IPS-NIHi11 (cell line): ENCODE measurements at regions not wholly inside any gene's neighbourhood (a gene's known extent, or its start where the extent isn't known, plus 50 kb on each side); places are given as distances from the start of the nearest gene placed in this dataset.

Source experiments
- DNase-seq: peaks from one replicate; pipeline ENCODE4 v3.0.0; 2012; ENCODE audit warnings: mixed read lengths, low spot score

GRCh38 chr9:38313421-38313820 lies 79.1 kb upstream of the ALDH1B1 start:
- no peak for DNase-seq

- DNase-seq: no peak
These were observed 80.1 kb upstream of the ALDH1B1 start for GRCh38 chr9:38312406-38312805.

DNA sequence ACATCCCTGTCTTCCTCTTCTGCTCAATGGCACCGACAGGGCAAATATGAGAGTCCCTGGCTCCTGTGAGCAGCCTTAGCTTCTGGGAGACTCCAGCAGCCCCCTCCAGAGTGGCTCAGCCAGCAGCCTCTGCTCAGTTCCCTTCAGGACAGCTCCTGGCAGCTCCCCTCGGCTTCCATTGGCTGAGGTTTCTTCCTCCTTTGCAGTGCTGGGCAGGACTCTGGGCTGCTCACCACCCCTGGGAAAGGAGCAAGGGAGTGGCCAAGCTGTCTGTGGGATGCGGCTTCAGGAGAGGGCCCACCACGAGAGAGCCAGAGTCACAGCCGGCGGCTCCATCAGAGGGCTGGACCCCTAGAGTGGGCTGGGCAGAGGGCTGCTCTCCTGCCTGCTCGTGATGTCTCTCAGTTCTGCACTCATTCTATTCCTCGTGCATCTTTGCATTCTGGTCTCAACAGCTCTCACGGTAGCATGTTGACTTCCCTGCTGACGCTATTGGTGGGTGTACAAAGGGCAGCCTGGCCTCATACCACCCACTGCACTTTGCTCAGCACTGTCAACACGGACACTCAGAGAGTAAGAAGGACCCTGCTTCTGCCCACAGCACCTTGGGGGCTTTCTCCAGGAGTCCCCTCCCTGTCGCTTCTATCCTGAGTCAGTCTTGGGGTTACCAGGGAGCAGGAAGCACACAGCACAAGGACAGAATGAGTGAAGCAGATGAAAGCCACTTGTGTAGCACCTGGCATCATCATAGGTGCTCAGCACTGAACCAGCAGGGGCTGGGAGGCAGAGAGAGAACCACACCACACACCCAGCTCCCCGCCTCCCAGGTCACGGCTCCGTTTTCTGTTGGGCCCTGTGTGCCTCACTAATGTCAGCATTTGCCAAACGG lies 80.9 kb upstream of the ALDH1B1 start:
- peak; percentile 61 for DNase-seq

GRCh38 chr9:38309324-38310195 lies 82.9 kb upstream of the ALDH1B1 start:
- no peak for DNase-seq

- DNase-seq: no peak
These were observed 84.4 kb upstream of the ALDH1B1 start for GRCh38 chr9:38308136-38308535.

GRCh38 chr9:38306899-38307298 lies 85.6 kb upstream of the ALDH1B1 start:
- no peak for DNase-seq

GRCh38 chr9:38305582-38305981 lies 86.9 kb upstream of the ALDH1B1 start:
- DNase-seq: no peak

GRCh38 chr9:38301376-38302106 lies 91.0 kb upstream of the ALDH1B1 start:
- no peak for DNase-seq

DNA sequence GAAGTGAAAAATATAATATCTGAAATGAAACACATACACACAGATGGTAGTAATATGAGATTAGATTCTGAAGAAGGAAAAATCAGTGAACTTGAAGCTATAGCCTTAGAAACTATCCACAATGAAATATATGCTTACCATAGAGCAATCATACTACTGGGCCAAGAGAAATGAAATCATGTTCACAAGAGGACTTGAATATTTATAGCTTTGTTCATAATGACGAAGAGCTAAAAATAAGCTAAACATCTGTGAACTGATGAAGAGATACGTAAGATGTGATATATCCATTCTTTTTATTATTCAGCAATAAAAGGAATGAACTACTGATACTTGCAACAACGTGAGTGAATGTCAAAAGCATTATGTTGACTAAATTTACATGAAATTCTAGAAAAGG lies 92.6 kb upstream of the ALDH1B1 start:
- no peak for DNase-seq

GRCh38 chr9:38298904-38299303 lies 93.6 kb upstream of the ALDH1B1 start:
- no peak for DNase-seq

- no peak for DNase-seq
These were observed 94.0 kb upstream of the ALDH1B1 start for GRCh38 chr9:38298503-38298902.

GRCh38 chr9:38296807-38297206 lies 95.7 kb upstream of the ALDH1B1 start:
- no peak for DNase-seq

- no peak for DNase-seq
These were observed 96.7 kb upstream of the ALDH1B1 start for GRCh38 chr9:38295764-38296163.

DNA sequence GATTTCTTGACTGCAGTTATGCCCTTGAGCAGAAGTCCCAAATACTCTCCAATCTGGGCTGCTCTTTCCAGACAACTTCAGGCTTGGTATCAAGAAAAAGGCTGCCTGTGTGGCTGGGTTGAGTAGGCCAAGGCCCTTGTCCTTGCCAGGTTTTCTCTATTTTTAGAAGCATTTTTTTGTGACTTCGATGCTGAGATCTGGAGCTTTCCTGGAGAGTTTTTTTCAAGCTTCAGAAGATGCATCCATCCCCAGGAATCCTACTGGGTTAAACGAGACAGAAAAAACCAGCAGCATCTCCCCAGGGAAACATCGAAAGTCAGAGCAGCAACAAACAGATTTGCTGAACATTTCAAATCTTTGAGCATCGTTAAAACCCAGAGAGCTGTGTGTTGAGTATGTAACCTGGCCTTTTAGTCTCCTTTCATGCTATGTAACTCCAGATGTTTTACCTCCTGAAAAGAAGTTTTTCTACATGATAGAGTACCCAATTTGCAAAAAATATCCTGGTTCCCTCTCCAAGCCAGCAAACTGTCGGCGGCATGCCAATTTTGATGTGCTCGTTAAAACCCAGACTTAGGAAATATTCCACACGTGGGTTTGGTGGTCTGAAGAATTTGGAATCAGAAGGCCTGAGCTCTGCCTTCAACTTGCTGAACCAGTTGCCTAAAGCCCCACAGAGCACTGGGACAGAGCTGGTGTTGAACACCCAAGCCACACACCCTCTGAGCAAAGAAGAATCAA lies 98.1 kb upstream of the ALDH1B1 start:
- DNase-seq: no peak

DNA sequence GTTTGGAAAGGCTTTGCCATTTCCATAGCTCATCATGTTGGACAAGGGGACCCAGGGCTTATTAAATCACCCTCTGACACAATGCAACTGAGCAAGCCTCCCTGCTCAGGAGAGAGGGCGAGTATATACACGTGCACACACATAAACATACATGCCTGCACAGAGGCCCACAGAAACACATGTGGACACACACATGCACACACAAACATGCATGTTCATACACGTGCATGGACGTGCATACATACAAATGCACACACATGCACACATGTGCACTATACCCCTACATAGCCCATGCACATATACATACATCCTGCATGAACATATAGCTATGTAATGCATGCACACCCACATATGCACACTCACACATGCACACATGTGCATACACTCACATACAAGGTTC lies 99.5 kb upstream of the ALDH1B1 start:
- DNase-seq: no peak

DNA sequence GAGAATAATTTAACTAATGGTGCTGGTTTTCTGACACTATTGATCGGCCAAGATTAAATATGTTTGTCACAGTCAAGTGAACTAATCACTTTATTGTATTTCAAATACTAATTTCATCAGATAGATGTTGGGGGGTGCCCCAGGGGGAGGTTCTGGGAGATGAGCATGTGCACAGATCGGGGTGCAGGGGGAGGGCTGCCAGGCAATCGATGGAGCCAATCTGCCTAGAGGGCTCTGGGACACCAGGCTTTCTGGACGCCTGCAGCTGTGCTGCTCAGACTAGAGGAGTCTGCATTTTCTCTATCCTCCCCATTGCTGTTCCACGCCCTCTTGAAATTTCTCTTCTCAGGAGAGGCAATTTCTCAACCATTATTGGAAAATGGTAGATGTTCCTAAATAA lies 100.0 kb upstream of the ALDH1B1 start:
- DNase-seq: no peak

DNA sequence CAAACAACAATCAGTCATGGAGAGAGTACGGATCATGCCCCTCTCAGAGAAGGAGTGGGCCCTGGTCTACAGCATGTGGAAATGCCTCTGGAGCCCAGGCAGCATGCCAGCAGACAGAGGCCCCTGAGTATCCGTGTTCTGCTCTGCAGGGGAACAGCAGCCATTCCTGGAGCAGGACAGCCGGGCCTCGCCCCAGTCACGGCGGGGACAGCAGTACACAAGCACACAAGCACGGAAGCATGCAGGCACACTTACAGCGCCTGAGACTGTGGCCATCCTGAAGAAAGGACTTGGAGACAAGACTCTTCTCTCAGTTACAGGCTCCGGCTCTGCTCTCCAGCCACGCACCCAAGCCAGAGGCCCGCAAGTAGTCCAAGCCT lies 102.6 kb upstream of the ALDH1B1 start:
- DNase-seq: no peak

- DNase-seq: no peak
These were observed 103.2 kb upstream of the ALDH1B1 start for GRCh38 chr9:38289236-38289865.

GRCh38 chr9:38288502-38288901 lies 104.0 kb upstream of the ALDH1B1 start:
- no peak for DNase-seq

GRCh38 chr9:38287420-38287985 lies 105.0 kb upstream of the ALDH1B1 start:
- DNase-seq: no peak

GRCh38 chr9:38286766-38287165 lies 105.7 kb upstream of the ALDH1B1 start:
- no peak for DNase-seq
